Ovary (tissue), 3 donors: ENCODE measurements at regions not wholly inside any gene's neighbourhood (a gene's known extent, or its start where the extent isn't known, plus 50 kb on each side); places are given as distances from the start of the nearest gene placed in this dataset.

ENCODE experiments used
- CTCF ChIP-seq, 3 donors: fragments of 450-650 bp in 2 of 3; fragments of 200-600 bp in 1 of 3; IDR thresholded peaks; one replicate each; pipeline versions ENCODE4 v1.5.1 to v1.8.0; 2016 to 2022; ENCODE audit warnings: antibody characterized with exemption in 3 of 3, mild to moderate bottlenecking in 1 of 3
- POLR2A ChIP-seq: fragments of 450-650 bp; IDR thresholded peaks from one replicate; pipeline ENCODE4 v1.6.1; 2017; ENCODE audit warnings: antibody characterized with exemption, mild to moderate bottlenecking, moderate library complexity
- donor health status: DM: no; HTN: no; CAD: no.

- TF ChIP-seq CTCF (IDR thresholded peaks at IDR 0.05) (no peak), POLR2A (no peak)
These were observed 67.0 kb upstream of the FAT1 start for GRCh38 chr4:186790630-186791029.
